WTC11 (cell line): ENCODE measurements at regions not wholly inside any gene's neighbourhood (a gene's known extent, or its start where the extent isn't known, plus 50 kb on each side); places are given as distances from the start of the nearest gene placed in this dataset.

ENCODE experiments used
- ATAC-seq: fragments of 200-7000 bp; cut with Tn5 transposase; 2 replicates; pipeline ENCODE4 v1.10.0; 2021; ENCODE audit warnings: mild to moderate bottlenecking, moderate library complexity
- CTCF ChIA-PET: fragments of 300-600 bp; sonication (Branson Sonifier 250); formaldehyde crosslinking; loops from one replicate; lab custom pipeline; 2021; ENCODE audit warnings: antibody characterized with exemption; lab: Charles Lee
- POLR2A ChIA-PET: fragments of 350-600 bp; sonication (Branson Sonifier 250); formaldehyde crosslinking; loops from one replicate; lab custom pipeline; 2021; ENCODE audit warnings: antibody characterized with exemption; lab: Charles Lee
- DNase-seq: peaks from one replicate; pipeline ENCODE4 v3.0.0; 2021; ENCODE audit warnings: low spot score
- H3K27ac Mint-ChIP-seq: 2 replicates; pipeline ENCODE4 v1.8.0; 2021; ENCODE audit warnings: mixed read lengths
- H3K27me3 Mint-ChIP-seq: 2 replicates; pipeline ENCODE4 v1.8.0; 2021; ENCODE audit warnings: low read depth, mild to moderate bottlenecking, moderate library complexity, mixed read lengths
- H3K36me3 Mint-ChIP-seq: 2 replicates; pipeline ENCODE4 v1.8.0; 2021; ENCODE audit warnings: mixed read lengths
- H3K4me1 Mint-ChIP-seq: 2 replicates; pipeline ENCODE4 v1.8.0; 2022; ENCODE audit warnings: mixed read lengths
- H3K4me3 Mint-ChIP-seq: 2 replicates; pipeline ENCODE4 v1.8.0; 2021; ENCODE audit warnings: mild to moderate bottlenecking, moderate library complexity, mixed read lengths
- H3K9me3 Mint-ChIP-seq: 2 replicates; pipeline ENCODE4 v1.8.0; 2021; ENCODE audit warnings: mixed read lengths
- ATF6 ChIP-seq: sonication (generic); formaldehyde crosslinking; IDR thresholded peaks from 2 replicates; pipeline ENCODE4 v1.8.1; 2023; ENCODE audit warnings: mild to moderate bottlenecking, missing genetic modification reagents
- E2F4 ChIP-seq: sonication (generic); formaldehyde crosslinking; IDR thresholded peaks from 2 replicates; pipeline ENCODE4 v1.8.1; 2022; ENCODE audit warnings: low read depth, mild to moderate bottlenecking, moderate library complexity, missing genetic modification reagents, borderline replicate concordance
- ETV6 ChIP-seq: sonication (generic); formaldehyde crosslinking; IDR thresholded peaks from 2 replicates; pipeline ENCODE4 v1.8.1; 2022; ENCODE audit warnings: mild to moderate bottlenecking, missing genetic modification reagents
- GTF2I ChIP-seq: fragments of 250-450 bp; sonication (Bioruptor Pico); conservative IDR thresholded peaks from 2 replicates; pipeline ENCODE4 v1.4.0; 2021; ENCODE audit warnings: mild to moderate bottlenecking
- IRF2 ChIP-seq: sonication (generic); formaldehyde crosslinking; IDR thresholded peaks from 2 replicates; pipeline ENCODE4 v1.8.0; 2022; ENCODE audit warnings: low read depth, missing genetic modification reagents, borderline replicate concordance
- MLX ChIP-seq: sonication (generic); formaldehyde crosslinking; IDR thresholded peaks from 2 replicates; pipeline ENCODE4 v1.8.1; 2023; ENCODE audit warnings: mild to moderate bottlenecking, missing genetic modification reagents, moderate library complexity
- NFYB ChIP-seq: sonication (generic); formaldehyde crosslinking; conservative IDR thresholded peaks from 2 replicates; pipeline ENCODE4 v1.8.0; 2022; ENCODE audit warnings: low read depth, missing genetic modification reagents
- NR1H2 ChIP-seq: sonication (generic); formaldehyde crosslinking; IDR thresholded peaks from 2 replicates; pipeline ENCODE4 v1.9.0; 2021; ENCODE audit warnings: mild to moderate bottlenecking, moderate library complexity, missing genetic modification reagents
- OVOL2 ChIP-seq: fragments of 250-450 bp; sonication (Bioruptor Pico); IDR thresholded peaks from 2 replicates; pipeline ENCODE4 v1.9.0; 2021; ENCODE audit warnings: mild to moderate bottlenecking, borderline replicate concordance
- SMAD3 ChIP-seq: sonication (generic); formaldehyde crosslinking; IDR thresholded peaks from 2 replicates; pipeline ENCODE4 v1.8.0; 2022; ENCODE audit warnings: missing genetic modification reagents, mild to moderate bottlenecking, borderline replicate concordance
- TEAD1 ChIP-seq: sonication (generic); formaldehyde crosslinking; IDR thresholded peaks from 2 replicates; pipeline ENCODE4 v1.8.0; 2022; ENCODE audit warnings: mild to moderate bottlenecking, missing genetic modification reagents
- TEAD4 ChIP-seq: sonication (generic); formaldehyde crosslinking; IDR thresholded peaks from 2 replicates; pipeline ENCODE4 v1.8.0; 2022; ENCODE audit warnings: mild to moderate bottlenecking, missing genetic modification reagents
- ZBTB43 ChIP-seq: sonication (generic); formaldehyde crosslinking; IDR thresholded peaks from 2 replicates; pipeline ENCODE4 v1.8.1; 2023; ENCODE audit warnings: mild to moderate bottlenecking, missing genetic modification reagents
- ZNF232 ChIP-seq: sonication (generic); formaldehyde crosslinking; IDR thresholded peaks from 2 replicates; pipeline ENCODE4 v1.8.0; 2022; ENCODE audit warnings: mild to moderate bottlenecking, missing genetic modification reagents
- ZNF396 ChIP-seq: fragments of 250-450 bp; sonication (Bioruptor Pico); IDR thresholded peaks from 2 replicates; pipeline ENCODE4 v1.8.0; 2021; ENCODE audit warnings: mild to moderate bottlenecking, moderate library complexity, borderline replicate concordance
- ZNF512 ChIP-seq: sonication (generic); formaldehyde crosslinking; IDR thresholded peaks from 2 replicates; pipeline ENCODE4 v1.8.1; 2022; ENCODE audit warnings: missing genetic modification reagents, borderline replicate concordance
- ZNF671 ChIP-seq: fragments of 250-450 bp; sonication (Bioruptor Pico); IDR thresholded peaks from 2 replicates; pipeline ENCODE4 v1.8.0; 2021; ENCODE audit warnings: mild to moderate bottlenecking
- ZSCAN18 ChIP-seq: fragments of 250-450 bp; sonication (Bioruptor Pico); IDR thresholded peaks from 2 replicates; pipeline ENCODE4 v2.1.2; 2022; ENCODE audit warnings: mild to moderate bottlenecking, moderate library complexity

- TF ChIP-seq MLX (no peak), SMAD3 (no peak), ZNF232 (no peak), ATF6 (CRISPR knock-in tag) (no peak), E2F4 (CRISPR knock-in tag) (no peak), GTF2I (CRISPR knock-in tag) (no peak), OVOL2 (no peak), ZBTB43 (no peak), ETV6 (CRISPR knock-in tag) (no peak), ZNF671 (CRISPR knock-in tag) (no peak), ZSCAN18 (CRISPR knock-in tag) (no peak), IRF2 (no peak), ZNF512 (CRISPR knock-in tag) (no peak), NFYB (CRISPR knock-in tag) (no peak), NR1H2 (CRISPR knock-in tag) (no peak)
Observed at GRCh38 chr5:152256580-152256979, 148.5 kb downstream of the NMUR2 start (continued).

- ATAC-seq (no peak), DNase-seq (no peak)
- ChIA-PET CTCF (no interaction called here), POLR2A (no interaction called here)
- Mint-ChIP-seq H3K4me3 (no peak overlapping the region), H3K9me3 (no peaks in the 10 kb centered on the region), H3K36me3 (no peaks in the 10 kb centered on the region), H3K27me3 (peaks cover 58% of the 10 kb centered on the region), H3K27ac (no peak overlapping the region), H3K4me1 (no peaks in the 10 kb centered on the region)
- TF ChIP-seq TEAD1 (CRISPR knock-in tag) (no peak), ZNF396 (CRISPR knock-in tag) (no peak), ATF6 (CRISPR knock-in tag) (no peak), TEAD4 (CRISPR knock-in tag) (no peak), ZNF232 (no peak)
Observed at GRCh38 chr5:152255411-152255810, 149.7 kb downstream of the NMUR2 start.
